Inferior parietal cortex (tissue), 1 donor: ENCODE measurements at regions not wholly inside any gene's neighbourhood (a gene's known extent, or its start where the extent isn't known, plus 50 kb on each side); places are given as distances from the start of the nearest gene placed in this dataset.
"Not testable (repeated sequence)": the region's sequence is repeated elsewhere in the genome, so short reads cannot be mapped to it uniquely, and the experiment has no call there.

ENCODE experiments used
- DNase-seq: peaks from one replicate; pipeline ENCODE4 v3.0.0-alpha.2; 2016; ENCODE audit errors: extremely low spot score

- DNase-seq: no peak
These were observed 83.4 kb downstream of the TNFRSF13B start for GRCh38 chr17:16888413-16889087.

DNA sequence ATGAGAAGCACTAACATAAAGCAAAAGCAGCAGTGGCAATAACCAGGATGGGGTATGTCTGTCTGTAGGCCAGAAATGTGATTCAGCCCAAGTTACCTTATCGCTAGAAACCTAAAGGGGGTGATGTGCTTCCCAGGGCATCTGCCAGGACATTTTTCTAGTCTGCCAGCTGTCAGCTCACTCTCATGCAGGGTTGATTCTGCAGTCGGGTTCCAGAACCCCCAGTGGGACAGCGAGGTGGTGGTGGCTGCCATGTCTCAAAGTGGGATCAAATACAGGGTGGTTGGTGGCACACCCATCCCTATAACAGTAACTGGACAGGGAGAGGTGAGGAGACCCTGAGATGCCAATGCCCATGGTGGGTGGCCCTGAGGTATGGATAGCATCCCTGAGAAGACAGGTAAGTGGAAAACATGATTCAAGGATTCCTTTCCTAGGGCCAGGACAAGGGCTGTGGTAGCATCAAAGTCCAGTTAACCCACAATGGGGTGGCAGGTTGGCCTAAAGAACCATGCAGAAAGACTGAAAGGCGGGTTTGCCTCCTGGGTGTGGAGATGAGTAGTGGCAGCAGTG, 84.3 kb downstream of the TNFRSF13B start:
- no peak for DNase-seq

GRCh38 chr17:16886655-16887322, 85.1 kb downstream of the TNFRSF13B start:
- DNase-seq: no peak

GRCh38 chr17:16885204-16885603, 86.7 kb downstream of the TNFRSF13B start:
- not testable (repeated sequence) for DNase-seq

DNA sequence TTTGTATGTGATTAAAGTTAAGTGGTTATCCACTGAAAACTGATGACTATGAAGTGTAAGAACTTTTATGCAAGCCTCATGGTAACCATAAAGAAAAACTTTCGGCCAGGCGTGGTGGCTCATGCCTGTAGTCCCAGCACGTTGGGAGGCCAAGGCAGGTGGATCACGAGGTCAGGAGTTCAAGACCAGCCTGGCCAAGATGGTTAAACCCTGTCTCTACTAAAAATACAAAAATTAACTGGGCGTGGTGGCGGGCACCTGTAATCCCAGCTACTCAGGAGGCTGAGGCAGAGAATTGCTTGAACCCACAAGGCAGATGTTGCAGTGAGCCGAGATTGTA, 89.0 kb downstream of the TNFRSF13B start:
- not testable (repeated sequence) for DNase-seq

GRCh38 chr17:16882243-16882925, 89.5 kb downstream of the TNFRSF13B start:
- DNase-seq: no peak

DNA sequence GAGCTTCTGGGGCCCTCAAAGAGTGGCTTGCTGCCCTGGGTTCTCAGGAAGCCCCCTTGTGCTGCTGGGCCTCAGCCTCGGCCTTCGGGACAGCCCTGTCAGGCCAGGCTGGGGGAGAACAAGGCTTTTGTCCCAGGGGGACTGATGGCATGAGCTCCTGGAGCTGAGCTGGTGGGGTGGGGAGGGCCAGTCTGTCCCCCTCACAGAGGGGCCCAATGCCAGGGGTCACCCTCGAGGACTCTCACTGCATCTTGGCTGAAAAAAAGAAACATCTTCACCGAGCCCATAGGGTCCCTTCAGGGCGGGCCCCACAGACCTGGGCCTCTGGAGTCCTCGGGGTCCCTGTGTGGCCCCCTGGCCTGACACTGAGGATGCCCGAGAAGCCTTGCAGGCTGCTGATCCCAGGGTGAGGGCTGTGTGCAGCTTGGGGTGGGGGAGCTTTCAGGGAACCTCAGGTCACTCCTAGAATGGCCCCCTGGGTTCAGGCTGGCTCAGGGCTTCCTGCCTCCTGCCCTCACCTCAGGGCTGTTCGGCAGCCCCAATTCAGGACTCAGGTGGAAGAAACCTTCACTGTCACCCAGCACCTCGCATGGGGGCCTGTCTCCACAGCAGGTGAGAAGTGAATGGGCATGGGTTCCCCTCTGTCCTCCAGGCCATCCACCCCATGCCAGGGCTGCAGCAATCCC, 90.5 kb downstream of the TNFRSF13B start:
- no peak for DNase-seq

DNA sequence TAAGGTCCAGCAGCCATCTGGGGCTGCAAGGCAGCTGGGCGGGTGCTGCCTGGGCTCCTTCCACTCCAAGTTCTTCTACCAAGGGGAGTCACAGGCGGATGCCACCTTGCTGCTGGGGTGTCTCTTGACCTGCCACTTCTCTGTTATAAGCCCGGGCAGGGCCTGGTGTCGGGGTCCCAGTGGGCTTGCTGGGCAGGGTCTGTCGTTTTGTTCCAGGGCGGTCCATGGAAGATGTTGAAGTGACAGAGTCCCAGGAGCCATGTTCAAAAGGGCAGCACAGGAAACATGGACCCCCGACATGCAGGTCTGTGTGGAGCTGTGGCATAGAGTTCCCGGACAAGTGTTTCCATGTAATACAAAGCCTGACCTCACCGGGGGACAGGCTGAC, 91.1 kb downstream of the TNFRSF13B start:
- no peak for DNase-seq

DNA sequence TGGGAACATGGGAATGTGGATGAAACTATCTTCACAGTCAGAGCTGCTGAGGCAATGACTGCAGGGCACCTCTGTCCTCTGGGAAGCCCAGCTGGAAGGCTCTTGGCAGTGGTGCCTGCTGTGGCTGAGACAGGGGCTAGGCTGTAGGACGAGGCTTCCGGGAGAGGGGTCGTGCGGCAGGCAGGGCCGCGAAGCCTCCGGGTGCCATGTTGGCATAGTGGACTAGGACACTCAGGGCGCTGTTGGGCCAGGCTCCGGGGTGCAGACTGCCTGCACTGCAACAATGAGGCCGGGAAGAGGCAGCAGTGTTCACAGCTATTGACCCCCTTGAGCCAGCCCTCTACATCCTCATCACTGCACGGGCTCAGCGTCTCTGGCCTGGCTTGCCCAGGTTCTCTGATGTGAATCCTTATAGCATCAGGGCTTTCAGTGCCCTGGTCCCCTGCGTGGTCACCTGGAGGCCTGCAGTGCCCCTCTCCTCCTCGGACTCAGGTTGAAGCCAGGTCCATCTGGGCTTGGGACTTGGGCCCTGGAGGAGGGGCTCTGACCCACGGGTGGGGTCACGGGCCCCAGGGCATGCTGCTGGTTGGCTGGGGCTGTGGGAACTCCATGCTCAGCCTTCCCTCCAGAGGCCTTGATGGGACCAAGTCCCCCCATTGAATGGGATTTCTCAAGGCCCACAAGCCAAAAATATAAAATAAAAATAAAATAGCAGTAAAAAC, 91.6 kb downstream of the TNFRSF13B start:
- no peak for DNase-seq

- DNase-seq: no peak
These were observed 92.2 kb downstream of the TNFRSF13B start for GRCh38 chr17:16879686-16880085.

DNA sequence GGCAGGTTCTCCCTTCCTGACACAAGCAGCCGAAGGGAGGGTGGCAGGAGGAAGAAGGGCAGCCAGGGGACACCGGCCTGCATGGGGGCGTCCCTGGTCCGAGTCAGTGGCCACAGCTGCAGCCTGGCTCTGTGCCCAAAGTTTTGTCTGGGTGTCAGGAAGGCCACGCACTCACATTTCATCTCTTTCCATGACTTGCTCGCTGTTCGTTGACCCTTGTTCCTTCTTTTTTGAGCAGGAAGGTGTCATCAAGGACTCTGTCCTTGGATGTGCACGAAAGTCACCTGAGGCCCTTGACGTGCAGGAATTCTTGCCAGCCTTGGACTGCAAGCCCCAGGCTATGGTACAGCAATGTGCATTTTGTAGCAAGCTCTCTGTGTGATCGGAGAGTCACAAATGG, 93.3 kb downstream of the TNFRSF13B start:
- no peak for DNase-seq

- DNase-seq: no peak
These were observed 93.8 kb downstream of the TNFRSF13B start for GRCh38 chr17:16878084-16878483.

DNA sequence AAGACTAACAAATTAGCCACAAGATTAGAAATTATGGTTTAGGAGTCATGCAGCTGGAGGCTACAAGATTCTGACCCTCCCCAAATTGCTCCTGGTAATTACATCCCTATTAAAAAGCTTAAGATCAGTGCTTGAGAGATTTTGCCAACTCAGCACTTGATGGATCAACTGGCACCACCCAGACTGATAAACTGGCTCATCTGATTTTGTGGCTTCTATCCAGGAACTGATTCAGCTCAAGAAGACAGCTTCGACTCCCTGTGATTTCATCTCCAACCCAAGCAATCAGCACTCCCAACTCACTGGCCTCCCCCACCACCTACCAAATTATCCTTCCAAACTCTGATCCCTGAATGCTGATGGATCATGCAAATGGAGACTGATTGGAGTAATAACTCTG, 94.8 kb downstream of the TNFRSF13B start:
- no peak for DNase-seq

DNA sequence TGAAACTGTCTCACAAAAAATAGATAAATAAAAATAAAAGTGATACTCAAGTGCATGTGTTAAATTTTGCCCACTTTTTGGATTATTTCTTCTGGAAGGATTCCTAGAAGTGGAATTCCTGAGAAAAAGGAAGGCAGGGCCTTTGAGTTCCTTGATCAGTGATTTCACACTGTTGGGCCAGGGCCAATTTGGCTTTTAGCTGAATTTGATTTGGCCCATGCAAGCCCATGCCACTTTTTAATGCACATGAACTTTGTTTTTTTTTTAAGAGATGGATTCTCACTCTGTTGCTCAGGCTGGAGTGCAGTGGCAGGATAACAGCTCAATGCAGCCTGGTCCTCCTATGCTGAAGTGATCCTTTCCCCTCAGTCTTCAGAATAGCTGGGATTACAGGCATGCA, 96.3 kb downstream of the TNFRSF13B start:
- DNase-seq: no peak

DNA sequence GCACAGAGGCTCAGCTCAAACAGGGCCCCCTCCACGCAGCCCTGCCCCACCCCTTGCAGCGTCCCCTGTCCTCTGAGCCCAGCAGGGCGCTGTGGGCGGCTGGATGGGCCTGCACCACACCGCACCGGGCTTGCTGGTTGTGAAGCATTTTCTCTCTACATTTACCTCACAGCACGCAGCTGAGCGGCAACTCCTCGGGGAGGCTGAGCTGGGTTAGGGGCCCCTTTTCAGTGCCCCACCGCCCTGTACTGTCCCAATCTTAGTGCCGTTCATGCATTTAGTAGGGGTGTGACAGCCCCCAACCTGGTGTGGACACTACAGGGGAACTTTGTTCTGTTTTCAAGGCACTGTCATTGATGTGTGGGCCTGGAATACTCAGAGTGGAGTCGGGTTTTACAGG, 97.7 kb downstream of the TNFRSF13B start:
- DNase-seq: not testable (repeated sequence)

DNA sequence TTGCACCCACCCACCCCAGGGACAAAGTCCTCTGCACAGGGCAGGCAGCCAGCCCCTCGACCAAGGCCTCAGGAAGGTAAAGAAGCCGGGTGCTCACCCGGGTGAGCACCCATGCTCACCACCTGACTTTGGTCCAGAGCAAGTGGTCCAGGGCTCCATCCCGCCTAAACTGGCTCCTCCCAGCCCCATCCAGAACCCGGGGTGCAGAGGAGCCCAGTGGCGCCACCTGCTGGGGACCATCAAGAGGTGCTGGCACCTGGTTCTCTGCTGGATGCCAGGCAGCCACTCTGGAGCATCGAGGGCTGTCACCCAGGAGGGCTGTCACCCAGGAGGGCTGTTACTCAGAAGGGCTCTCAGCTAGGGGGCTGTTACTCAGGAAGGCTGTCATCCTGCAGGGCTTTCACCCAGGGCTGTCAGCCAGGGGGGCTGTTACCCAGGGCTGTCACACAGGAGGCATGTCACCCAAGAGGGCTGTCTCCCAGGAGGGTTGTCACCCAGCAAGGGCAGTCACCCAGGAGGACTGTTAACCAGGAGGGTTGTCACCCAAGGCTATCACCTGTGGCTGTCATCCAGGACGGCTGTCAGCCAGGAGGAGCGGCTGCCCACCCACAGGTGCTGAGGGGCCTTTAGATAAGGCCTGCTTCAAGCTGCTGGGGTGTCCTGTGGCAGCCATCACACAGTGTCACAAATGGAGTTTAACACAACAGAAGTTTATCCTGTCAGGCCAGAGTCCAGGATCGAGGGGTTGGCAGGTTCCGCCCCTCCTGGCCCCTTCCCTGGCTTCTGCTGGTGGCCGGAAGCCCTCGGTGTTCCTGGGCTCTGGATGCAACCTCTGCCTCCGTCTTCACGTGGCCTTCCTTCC, 98.5 kb downstream of the TNFRSF13B start:
- DNase-seq: no peak

- DNase-seq: no peak
These were observed 99.4 kb downstream of the TNFRSF13B start for GRCh38 chr17:16872351-16873173.

DNA sequence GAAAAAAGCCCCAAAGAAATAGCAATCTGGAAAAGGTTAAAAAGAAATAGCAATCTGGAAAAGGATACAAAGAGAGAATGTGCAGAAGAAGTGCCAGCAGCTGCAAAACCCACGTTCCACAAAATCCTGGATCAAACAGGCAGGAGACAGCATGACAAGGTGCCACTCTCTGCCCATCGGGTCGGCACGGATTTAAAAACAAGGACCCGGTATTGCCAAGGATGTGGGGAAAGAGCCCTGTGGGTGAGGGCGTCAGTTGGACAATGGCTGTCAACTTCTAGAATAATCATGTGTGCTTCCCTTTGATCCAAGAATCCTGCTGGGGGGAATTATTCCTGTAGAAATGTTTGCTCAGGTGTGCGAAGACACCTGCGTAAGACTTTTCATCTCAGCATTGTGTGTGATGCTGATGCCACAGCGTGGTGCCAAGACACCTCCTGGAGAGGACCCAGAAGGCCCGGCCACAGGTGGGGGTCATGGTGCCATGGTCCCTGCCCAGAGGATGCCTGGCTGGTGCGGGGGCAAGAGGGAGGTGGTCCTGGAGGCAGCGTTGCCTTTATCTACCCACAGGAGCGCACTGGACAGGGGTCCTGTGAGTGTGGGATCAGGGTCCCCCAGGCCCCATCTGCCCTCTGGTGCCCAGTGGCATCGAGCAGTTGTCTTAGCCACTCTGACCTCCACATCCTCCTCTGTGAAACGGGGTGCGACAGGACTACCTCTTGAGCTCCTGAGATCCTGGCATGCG, 100.3 kb downstream of the TNFRSF13B start:
- not testable (repeated sequence) for DNase-seq
